NB4 (cell line): ENCODE measurements at regions not wholly inside any gene's neighbourhood (a gene's known extent, or its start where the extent isn't known, plus 50 kb on each side); places are given as distances from the start of the nearest gene placed in this dataset.
"Not testable (repeated sequence)": the region's sequence is repeated elsewhere in the genome, so short reads cannot be mapped to it uniquely, and the experiment has no call there.

Experiments
- DNase-seq: peaks from one replicate; pipeline ENCODE4 v3.0.0; 2010; ENCODE audit warnings: low read depth
- H3K4me3 ChIP-seq: one replicate; pipeline ENCODE4 v1.5.1; 2011; ENCODE audit warnings: mild to moderate bottlenecking, low read depth, low read length, moderate library complexity
- CTCF ChIP-seq: IDR thresholded peaks from one replicate; pipeline ENCODE4 v1.5.1; 2012; ENCODE audit warnings: low read depth, low read length
- MAX ChIP-seq: IDR thresholded peaks from 2 replicates; pipeline ENCODE4 v1.6.1; 2011; ENCODE audit warnings: low read depth, low read length
- MYC ChIP-seq: IDR thresholded peaks from 2 replicates; pipeline ENCODE4 v1.6.1; 2011; ENCODE audit warnings: low read depth, low read length
- POLR2A ChIP-seq: IDR thresholded peaks from 2 replicates; pipeline ENCODE4 v1.6.1; 2011; ENCODE audit warnings: mild to moderate bottlenecking; ENCODE audit not compliant: insufficient read length; ENCODE audit errors: extremely low read depth

- TF ChIP-seq MYC (no peak), MAX (no peak), CTCF (no peak), POLR2A (no peak)
- DNase-seq, result no peak
- H3K4me3 ChIP-seq, result no peak overlapping the region
Measured at GRCh38 chr14:66272221-66272620, 213.9 kb upstream of the CCDC196 start.

GRCh38 chr14:66273261-66273832 lies 212.8 kb upstream of the CCDC196 start:
- TF ChIP-seq MAX (no peak), MYC (no peak), POLR2A (no peak)
- no peak for DNase-seq
- H3K4me3 ChIP-seq, result no peak overlapping the region

- H3K4me3 ChIP-seq, DNase-seq: not testable (repeated sequence)
Measured at GRCh38 chr14:66278418-66278817, 207.8 kb upstream of the CCDC196 start.

GRCh38 chr14:66281036-66281776 lies 205.0 kb upstream of the CCDC196 start:
- DNase-seq, result no peak
- H3K4me3 ChIP-seq, result no peak overlapping the region
- TF ChIP-seq MAX, result no peak
- no peak for TF ChIP-seq POLR2A
- TF ChIP-seq CTCF, result no peak
- TF ChIP-seq MYC, result no peak

GRCh38 chr14:66284346-66284745 lies 201.8 kb upstream of the CCDC196 start:
- no peak for TF ChIP-seq MYC
- no peak for TF ChIP-seq POLR2A
- TF ChIP-seq MAX, result no peak
- no peak for TF ChIP-seq CTCF
- H3K4me3 ChIP-seq, result no peak overlapping the region
- DNase-seq, result no peak

GRCh38 chr14:66288511-66288910 lies 197.7 kb upstream of the CCDC196 start:
- TF ChIP-seq CTCF (no peak), MAX (no peak), MYC (no peak), POLR2A (no peak)
- no peak overlapping the region for H3K4me3 ChIP-seq
- DNase-seq, result no peak
